AG04450 (cell line): ENCODE measurements at regions not wholly inside any gene's neighbourhood (a gene's known extent, or its start where the extent isn't known, plus 50 kb on each side); places are given as distances from the start of the nearest gene placed in this dataset.

Source experiments
- CTCF ChIA-PET: fragments of 300-600, 350-600 bp; formaldehyde crosslinking; extraction: SDS; loops from one replicate; lab custom pipeline; 2022; ENCODE audit warnings: antibody characterized with exemption, inconsistent platforms; lab: Charles Lee
- POLR2A ChIA-PET: fragments of 350-600 bp; formaldehyde crosslinking; extraction: SDS; loops from one replicate; lab custom pipeline; 2021; ENCODE audit warnings: antibody characterized with exemption, inconsistent platforms; lab: Yijun Ruan, JAX
- DNase-seq: peaks from one replicate; pipeline ENCODE4 v3.0.0-alpha.2; 2011; ENCODE audit warnings: low read depth, low spot score
- H3K27ac ChIP-seq: one replicate; pipeline ENCODE4 v1.5.1; 2012; ENCODE audit warnings: low read depth, low read length, control low read depth
- H3K27me3 ChIP-seq: one replicate; pipeline ENCODE4 v1.6.0; 2012; ENCODE audit warnings: low read length; ENCODE audit not compliant: control insufficient read depth, insufficient read depth
- H3K4me3 ChIP-seq: 2 replicates; pipeline ENCODE4 v1.5.1; 2011; ENCODE audit warnings: mild to moderate bottlenecking, low read depth, low read length, control low read depth
- H3K9me3 ChIP-seq: 2 replicates; pipeline ENCODE4 v1.5.1; 2012; ENCODE audit warnings: low read length; ENCODE audit not compliant: control insufficient read depth, insufficient read depth
- CTCF ChIP-seq: IDR thresholded peaks from 2 replicates; pipeline ENCODE4 v1.5.1; 2011; ENCODE audit warnings: low read depth, low read length, control low read depth, inconsistent platforms

- no peak for TF ChIP-seq CTCF
- DNase-seq, result no peak
- Histone ChIP-seq H3K4me3 (no peak overlapping the region), H3K27me3 (no peaks in the 10 kb centered on the region), H3K27ac (no peak overlapping the region), H3K9me3 (no peaks in the 10 kb centered on the region)
- CTCF ChIA-PET, result no interaction called here
- POLR2A ChIA-PET, result no interaction called here
Observed at GRCh38 chr4:31126881-31127398, 406.8 kb downstream of the PCDH7 start.

GRCh38 chr4:31130930-31131329 lies 410.8 kb downstream of the PCDH7 start:
- Histone ChIP-seq H3K4me3 (no peak overlapping the region), H3K27ac (no peak overlapping the region), H3K27me3 (no peaks in the 10 kb centered on the region), H3K9me3 (no peaks in the 10 kb centered on the region)
- POLR2A ChIA-PET, result no interaction called here
- TF ChIP-seq CTCF, result no peak
- DNase-seq, result no peak
- CTCF ChIA-PET, result no interaction called here

GRCh38 chr4:31134720-31135119 lies 414.6 kb downstream of the PCDH7 start:
- no peak for TF ChIP-seq CTCF
- DNase-seq, result no peak
- Histone ChIP-seq H3K27ac (no peak overlapping the region), H3K9me3 (no peaks in the 10 kb centered on the region), H3K4me3 (no peak overlapping the region), H3K27me3 (no peaks in the 10 kb centered on the region)
- POLR2A ChIA-PET, result no interaction called here
- CTCF ChIA-PET, result no interaction called here

GRCh38 chr4:31139767-31140166 lies 419.6 kb downstream of the PCDH7 start:
- H3K4me3 ChIP-seq, result no peak overlapping the region
- ChIA-PET POLR2A (no interaction called here), CTCF (no interaction called here)
- H3K27ac ChIP-seq, result no peak overlapping the region
- TF ChIP-seq CTCF, result no peak
- no peaks in the 10 kb centered on the region for H3K27me3 ChIP-seq
- no peaks in the 10 kb centered on the region for H3K9me3 ChIP-seq
- no peak for DNase-seq

- H3K4me3 ChIP-seq, result no peak overlapping the region
- no peak overlapping the region for H3K27ac ChIP-seq
- POLR2A ChIA-PET, result no interaction called here
- no peaks in the 10 kb centered on the region for H3K27me3 ChIP-seq
- no peaks in the 10 kb centered on the region for H3K9me3 ChIP-seq
- CTCF ChIA-PET, result no interaction called here
- no peak for TF ChIP-seq CTCF
- no peak for DNase-seq
Observed at GRCh38 chr4:31141095-31141831, 421.1 kb downstream of the PCDH7 start.
